OCI-LY3 (cell line): ENCODE measurements at regions not wholly inside any gene's neighbourhood (a gene's known extent, or its start where the extent isn't known, plus 50 kb on each side); places are given as distances from the start of the nearest gene placed in this dataset.

ENCODE experiments used
- H2AFZ ChIP-seq: fragments of 200-600, 300-600 bp; shearing (Covaris generic); 2 replicates; pipeline ENCODE4 v1.6.0; 2014; ENCODE audit warnings: antibody characterized with exemption, low read depth, low read length
- H3K27ac ChIP-seq: fragments of 200-600, 300-600 bp; sonication (generic); 2 replicates; pipeline ENCODE4 v1.5.1; 2014; ENCODE audit warnings: mild to moderate bottlenecking, low read length, moderate library complexity, mixed read lengths
- H3K27me3 ChIP-seq: fragments of 200-600, 300-600 bp; sonication (generic); 2 replicates; pipeline ENCODE4 v1.6.1; 2014; ENCODE audit warnings: low read depth, low read length, mixed read lengths
- H3K36me3 ChIP-seq: fragments of 200-600, 300-600 bp; sonication (generic); replicated peaks from 2 replicates; pipeline ENCODE3; 2014; ENCODE audit warnings: low read depth, low read length, mixed read lengths
- H3K4me1 ChIP-seq: fragments of 300-600, 200-600 bp; sonication (generic); 2 replicates; pipeline ENCODE4 v1.6.1; 2014; ENCODE audit warnings: low read length, mixed read lengths
- H3K4me2 ChIP-seq: fragments of 200-600, 300-600 bp; sonication (generic); 2 replicates; pipeline ENCODE4 v1.6.1; 2014; ENCODE audit warnings: low read length, mixed read lengths
- H3K4me3 ChIP-seq: fragments of 300-600, 200-600 bp; sonication (generic); 2 replicates; pipeline ENCODE4 v1.5.1; 2014; ENCODE audit warnings: antibody characterized with exemption, mild to moderate bottlenecking, low read length, moderate library complexity
- H3K79me2 ChIP-seq: fragments of 300-600, 200-600 bp; shearing (Covaris generic); 2 replicates; pipeline ENCODE4 v1.6.1; 2014; ENCODE audit warnings: mild to moderate bottlenecking, low read length, mixed read lengths
- H3K9ac ChIP-seq: fragments of 300-600, 200-600 bp; shearing (Covaris generic); 2 replicates; pipeline ENCODE4 v1.6.0; 2014; ENCODE audit warnings: mild to moderate bottlenecking, low read length, moderate library complexity
- H3K9me3 ChIP-seq: fragments of 200-600, 300-600 bp; shearing (Covaris generic); 2 replicates; pipeline ENCODE4 v1.6.1; 2014; ENCODE audit warnings: low read length, mixed read lengths; ENCODE audit not compliant: insufficient read depth
- H4K20me1 ChIP-seq: fragments of 200-600, 300-600 bp; sonication (generic); 2 replicates; pipeline ENCODE4 v1.6.1; 2016; ENCODE audit warnings: low read length, mixed read lengths; ENCODE audit not compliant: insufficient read depth
- CTCF ChIP-seq: fragments of 200-600, 300-600 bp; sonication (generic); IDR thresholded peaks from 2 replicates; pipeline ENCODE4 v1.5.1; 2014; ENCODE audit warnings: antibody characterized with exemption, low read length, low read depth
- EZH2phosphoT487 ChIP-seq: fragments of 200-600 bp; shearing (Covaris generic); IDR thresholded peaks from 2 replicates; pipeline ENCODE4 v1.6.1; 2018; ENCODE audit warnings: antibody characterized with exemption, mixed run types, low read depth

DNA sequence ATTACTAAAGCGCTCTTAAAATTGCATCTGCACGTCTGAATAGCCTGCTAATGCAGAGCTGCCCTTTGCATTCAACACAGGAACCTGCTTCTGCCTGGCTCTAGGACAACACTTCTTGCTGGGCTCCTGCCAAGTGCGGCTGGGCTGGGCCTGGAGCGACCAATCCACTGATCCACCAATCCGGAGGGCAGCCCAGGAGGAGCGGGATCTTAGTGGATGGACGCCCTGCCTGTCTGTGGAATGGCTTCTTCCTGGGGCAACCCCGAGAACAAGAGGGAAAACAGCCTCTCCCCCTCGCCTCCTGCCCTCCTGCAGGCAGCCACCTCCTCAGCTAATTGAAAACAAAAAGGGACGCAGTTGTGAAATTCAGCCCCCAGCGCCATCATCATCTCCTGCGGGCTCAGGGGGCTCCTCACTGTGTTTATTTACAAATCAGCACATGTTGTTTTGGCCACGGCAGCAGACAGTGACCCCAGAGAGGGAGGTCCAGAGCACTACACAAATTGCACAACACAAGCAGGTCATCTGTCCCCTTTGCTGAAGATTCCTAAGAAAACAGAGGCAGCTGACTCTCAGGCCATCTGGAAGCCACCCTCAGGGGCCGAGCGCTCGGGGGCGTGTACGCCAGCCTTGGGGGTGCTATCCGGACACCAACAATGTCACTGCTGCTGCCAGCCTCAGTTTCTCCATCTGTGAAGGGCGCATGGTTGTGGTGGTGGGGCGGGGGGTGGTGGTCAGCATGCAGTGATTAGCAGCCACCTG, 57.3 kb downstream of the GADD45G start:
- H4K20me1 ChIP-seq: no peaks in the 10 kb centered on the region
- no peak overlapping the region for H3K9ac ChIP-seq
- no peak overlapping the region for H3K27ac ChIP-seq
- H3K79me2 ChIP-seq: no peaks in the 10 kb centered on the region
- H3K36me3 ChIP-seq: no peaks in the 10 kb centered on the region
- H2AFZ ChIP-seq: no peak overlapping the region
- no peak for TF ChIP-seq CTCF
- no peak for TF ChIP-seq EZH2phosphoT487
- H3K4me1 ChIP-seq: peaks cover 14% of the 10 kb centered on the region
- no peaks in the 10 kb centered on the region for H3K9me3 ChIP-seq
- no peak overlapping the region for H3K4me2 ChIP-seq
- H3K27me3 ChIP-seq: peaks cover 11% of the 10 kb centered on the region; the same call in 1 of the 2 replicates
- no peak overlapping the region for H3K4me3 ChIP-seq

DNA sequence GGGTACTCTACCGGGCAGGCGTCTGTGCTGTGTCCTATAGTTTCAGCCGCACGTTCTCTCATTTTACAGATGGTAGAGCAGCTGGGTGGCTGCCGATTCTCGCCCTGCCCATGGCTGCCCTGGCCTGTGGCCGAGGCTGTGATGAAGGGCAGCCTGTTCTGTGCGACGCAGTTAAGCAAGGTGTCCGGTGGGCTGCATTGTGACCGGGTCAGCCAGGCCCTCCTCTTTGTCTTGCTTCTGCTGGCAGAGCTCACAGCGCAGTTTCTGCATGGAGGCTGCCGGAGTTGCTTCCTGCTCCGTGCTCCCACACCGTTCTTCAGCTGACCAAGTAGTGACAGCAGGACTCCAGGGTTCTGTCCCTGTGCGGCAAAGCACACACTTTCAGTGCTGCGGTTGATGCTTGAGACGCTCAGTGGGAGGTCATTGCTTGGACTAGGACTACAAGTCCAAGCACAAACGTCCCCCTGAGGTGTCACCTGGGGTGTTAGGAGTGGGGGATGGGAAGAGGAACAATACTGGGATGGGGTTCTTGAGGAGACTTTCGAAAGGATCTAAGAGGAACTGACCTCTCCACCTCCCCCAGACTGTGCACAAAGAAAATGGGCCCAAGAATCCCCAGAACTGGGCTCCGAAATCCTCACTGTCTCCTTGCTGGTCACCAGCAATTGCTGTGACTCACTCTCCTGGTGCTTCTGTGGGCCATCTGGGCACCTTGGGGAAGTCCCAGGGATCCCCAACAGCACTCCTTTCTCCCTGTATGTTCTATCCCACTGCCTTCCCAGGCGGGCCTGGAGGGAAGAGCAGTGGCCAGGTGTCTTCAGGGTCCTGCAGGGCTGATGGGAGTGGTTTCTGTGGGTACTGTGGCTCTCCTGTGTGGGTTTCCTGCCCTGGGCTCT, 58.2 kb downstream of the GADD45G start:
- peaks cover 10% of the 10 kb centered on the region for H3K4me1 ChIP-seq
- no peaks in the 10 kb centered on the region for H3K9me3 ChIP-seq
- no peaks in the 10 kb centered on the region for H4K20me1 ChIP-seq
- H3K4me3 ChIP-seq: no peak overlapping the region
- no peak overlapping the region for H2AFZ ChIP-seq
- no peak overlapping the region for H3K4me2 ChIP-seq
- no peak overlapping the region for H3K9ac ChIP-seq
- H3K27ac ChIP-seq: no peak overlapping the region
- no peaks in the 10 kb centered on the region for H3K36me3 ChIP-seq
- no peaks in the 10 kb centered on the region for H3K79me2 ChIP-seq
- TF ChIP-seq CTCF: no peak
- no peak for TF ChIP-seq EZH2phosphoT487
- peaks cover 11% of the 10 kb centered on the region for H3K27me3 ChIP-seq

DNA sequence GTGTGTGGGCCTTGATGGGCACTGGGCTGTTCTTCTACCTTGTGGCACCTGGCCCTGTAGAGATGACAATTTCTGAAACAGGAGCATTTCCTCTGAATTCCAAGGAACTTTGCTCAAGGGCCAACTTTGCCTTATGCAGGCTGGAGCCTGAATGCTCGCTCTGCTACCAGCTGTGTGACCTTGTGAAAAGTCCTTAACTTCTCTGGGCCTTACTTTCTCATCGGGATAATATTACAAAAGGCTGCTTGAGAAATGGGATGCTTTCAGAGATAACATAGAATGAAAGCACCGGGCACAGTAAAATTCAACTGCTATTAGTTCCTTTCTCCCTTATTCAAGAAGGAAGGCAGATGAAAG, 58.8 kb downstream of the GADD45G start:
- no peaks in the 10 kb centered on the region for H3K9me3 ChIP-seq
- H2AFZ ChIP-seq: no peak overlapping the region
- H3K4me3 ChIP-seq: no peak overlapping the region
- H3K79me2 ChIP-seq: no peaks in the 10 kb centered on the region
- H3K4me2 ChIP-seq: no peak overlapping the region
- H3K27ac ChIP-seq: no peak overlapping the region
- no peaks in the 10 kb centered on the region for H3K36me3 ChIP-seq
- H3K9ac ChIP-seq: no peak overlapping the region
- no peaks in the 10 kb centered on the region for H4K20me1 ChIP-seq
- peaks cover 11% of the 10 kb centered on the region for H3K27me3 ChIP-seq
- peaks cover 6% of the 10 kb centered on the region; the same call in 1 of the 2 replicates for H3K4me1 ChIP-seq
- no peak for TF ChIP-seq CTCF
- TF ChIP-seq EZH2phosphoT487: no peak

- Histone ChIP-seq H2AFZ (no peak overlapping the region), H3K4me1 (peaks cover 6% of the 10 kb centered on the region; the same call in 1 of the 2 replicates), H3K9me3 (no peaks in the 10 kb centered on the region), H3K79me2 (no peaks in the 10 kb centered on the region), H3K9ac (no peak overlapping the region), H3K36me3 (no peaks in the 10 kb centered on the region), H4K20me1 (no peaks in the 10 kb centered on the region), H3K27ac (no peak overlapping the region), H3K4me2 (no peak overlapping the region), H3K4me3 (no peak overlapping the region), H3K27me3 (peaks cover 11% of the 10 kb centered on the region)
- TF ChIP-seq EZH2phosphoT487 (no peak), CTCF (no peak)
Observed at GRCh38 chr9:89664010-89664409, 59.2 kb downstream of the GADD45G start.
